Uterus (tissue), 2 donors: ENCODE measurements at regions not wholly inside any gene's neighbourhood (a gene's known extent, or its start where the extent isn't known, plus 50 kb on each side); places are given as distances from the start of the nearest gene placed in this dataset.

ENCODE experiments used
- CTCF ChIP-seq, 4 experiments: fragments of 200-600 bp in 2 of 4; fragments of 450-650 bp in 2 of 4; sonication (generic) in 2 of 4; IDR thresholded peaks; one replicate each; pipeline ENCODE4 v1.5.1; 2016 to 2019; ENCODE audit warnings: antibody characterized with exemption in 4 of 4, mild to moderate bottlenecking in 2 of 4, moderate library complexity in 1 of 4
- POLR2A ChIP-seq, 2 donors: fragments of 450-650 bp; IDR thresholded peaks; one replicate each; pipeline ENCODE4 v1.6.1; 2016; ENCODE audit warnings: antibody characterized with exemption in 2 of 2, mild to moderate bottlenecking in 1 of 2, moderate library complexity in 1 of 2

GRCh38 chr5:105274079-105274478 is 1711.5 kb upstream of the NUDT12 start:
- TF ChIP-seq POLR2A (IDR thresholded peaks at IDR 0.05) (no peak), CTCF (IDR thresholded peaks at IDR 0.05) (no peak)
